Breast epithelium (tissue), 3 donors: ENCODE measurements at regions not wholly inside any gene's neighbourhood (a gene's known extent, or its start where the extent isn't known, plus 50 kb on each side); places are given as distances from the start of the nearest gene placed in this dataset.

Experiments
- POLR2A ChIP-seq: fragments of 450-650 bp; IDR thresholded peaks from one replicate; pipeline ENCODE4 v1.6.1; 2016; ENCODE audit warnings: antibody characterized with exemption, mild to moderate bottlenecking, moderate library complexity
- POLR2AphosphoS5 ChIP-seq, 3 donors: sonication (generic); formaldehyde crosslinking; IDR thresholded peaks; one replicate each; pipeline ENCODE4 v1.6.1; 2017; ENCODE audit warnings: antibody characterized with exemption in 3 of 3
- TF ChIP-seq, protein P1 (sequence below), 3 donors: fragments of 450-650 bp; IDR thresholded peaks; one replicate each; pipeline ENCODE4 v1.5.1; 2016 to 2017; ENCODE audit warnings: antibody characterized with exemption in 3 of 3, mild to moderate bottlenecking in 3 of 3, moderate library complexity in 3 of 3

DNA sequence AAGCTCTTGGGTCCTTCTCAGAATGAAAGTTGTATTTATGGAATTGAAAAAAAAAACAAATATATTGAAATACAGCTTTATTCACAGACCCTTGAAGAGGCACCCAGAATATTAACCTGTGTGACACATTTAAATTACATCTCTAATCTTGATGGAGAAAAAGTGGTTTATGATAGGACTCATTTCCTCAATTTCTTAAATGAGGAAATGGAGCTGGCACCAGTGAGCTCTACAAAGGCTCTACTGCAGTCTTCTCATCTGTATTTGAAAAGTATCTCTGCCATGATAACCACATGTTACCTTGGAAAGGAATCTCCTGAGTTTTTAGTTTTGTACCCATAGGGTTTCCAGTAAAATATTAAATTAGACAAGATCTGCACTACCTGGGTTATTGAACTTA, 186.5 kb downstream of the HIPK3 start:
- TF ChIP-seq POLR2A (no peak), POLR2AphosphoS5 (IDR thresholded peaks at IDR 0.05) (no peak)
- TF ChIP-seq, protein P1, sequence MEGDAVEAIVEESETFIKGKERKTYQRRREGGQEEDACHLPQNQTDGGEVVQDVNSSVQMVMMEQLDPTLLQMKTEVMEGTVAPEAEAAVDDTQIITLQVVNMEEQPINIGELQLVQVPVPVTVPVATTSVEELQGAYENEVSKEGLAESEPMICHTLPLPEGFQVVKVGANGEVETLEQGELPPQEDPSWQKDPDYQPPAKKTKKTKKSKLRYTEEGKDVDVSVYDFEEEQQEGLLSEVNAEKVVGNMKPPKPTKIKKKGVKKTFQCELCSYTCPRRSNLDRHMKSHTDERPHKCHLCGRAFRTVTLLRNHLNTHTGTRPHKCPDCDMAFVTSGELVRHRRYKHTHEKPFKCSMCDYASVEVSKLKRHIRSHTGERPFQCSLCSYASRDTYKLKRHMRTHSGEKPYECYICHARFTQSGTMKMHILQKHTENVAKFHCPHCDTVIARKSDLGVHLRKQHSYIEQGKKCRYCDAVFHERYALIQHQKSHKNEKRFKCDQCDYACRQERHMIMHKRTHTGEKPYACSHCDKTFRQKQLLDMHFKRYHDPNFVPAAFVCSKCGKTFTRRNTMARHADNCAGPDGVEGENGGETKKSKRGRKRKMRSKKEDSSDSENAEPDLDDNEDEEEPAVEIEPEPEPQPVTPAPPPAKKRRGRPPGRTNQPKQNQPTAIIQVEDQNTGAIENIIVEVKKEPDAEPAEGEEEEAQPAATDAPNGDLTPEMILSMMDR (IDR thresholded peaks at IDR 0.05), result no peak
